SH-SY5Y (cell line): ENCODE measurements at regions not wholly inside any gene's neighbourhood (a gene's known extent, or its start where the extent isn't known, plus 50 kb on each side); places are given as distances from the start of the nearest gene placed in this dataset.

ENCODE experiments used
- GATA2 ChIP-seq: IDR thresholded peaks from 2 replicates; pipeline ENCODE4 v1.6.1; 2011; ENCODE audit warnings: mild to moderate bottlenecking, low read depth, low read length
- GATA3 ChIP-seq: IDR thresholded peaks from 2 replicates; pipeline ENCODE4 v1.6.1; 2011; ENCODE audit warnings: low read depth, mild to moderate bottlenecking, low read length, moderate library complexity

DNA sequence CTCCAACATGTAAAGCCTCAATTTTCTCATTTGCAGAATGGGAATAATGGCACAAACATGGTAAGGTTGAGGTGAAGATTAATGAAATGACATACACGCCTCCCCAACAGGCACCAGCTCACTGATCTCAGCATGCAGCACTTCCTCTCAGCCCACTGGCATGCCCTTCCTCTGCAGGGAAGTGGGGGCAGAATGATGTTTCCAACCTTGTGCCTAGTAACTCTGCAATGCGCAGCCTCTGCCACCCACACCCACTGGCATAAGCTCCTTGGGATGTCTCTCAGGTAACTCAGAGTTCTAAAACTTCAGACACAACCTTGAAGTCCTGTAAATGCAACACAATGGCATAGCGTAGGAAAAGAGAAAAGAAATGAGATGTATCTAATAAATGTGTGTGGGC is 540.7 kb downstream of the HTR7 start:
- TF ChIP-seq GATA3 (no peak), GATA2 (no peak)
